Upper lobe of right lung (tissue), 1 donor: ENCODE measurements at regions not wholly inside any gene's neighbourhood (a gene's known extent, or its start where the extent isn't known, plus 50 kb on each side); places are given as distances from the start of the nearest gene placed in this dataset.

Experiments used
- ATAC-seq: fragments of 200-7000 bp; cut with Tn5 transposase; one replicate; pipeline ENCODE4 v1.9.1; 2020; ENCODE audit warnings: mild to moderate bottlenecking, moderate library complexity
- DNase-seq: peaks from one replicate; pipeline ENCODE4 v3.0.0-alpha.2; 2020
- H3K27ac ChIP-seq: fragments of 200-600 bp; one replicate; pipeline ENCODE4 v1.8.0; 2022
- H3K27me3 ChIP-seq: fragments of 200-600 bp; one replicate; pipeline ENCODE4 v1.8.0; 2022; ENCODE audit warnings: mild to moderate bottlenecking
- H3K36me3 ChIP-seq: fragments of 200-600 bp; one replicate; pipeline ENCODE4 v1.8.0; 2022
- H3K4me1 ChIP-seq: fragments of 200-600 bp; one replicate; pipeline ENCODE4 v1.8.0; 2022
- H3K4me3 ChIP-seq: fragments of 200-600 bp; one replicate; pipeline ENCODE4 v1.8.0; 2022; ENCODE audit warnings: mild to moderate bottlenecking
- H3K9me3 ChIP-seq: fragments of 200-600 bp; one replicate; pipeline ENCODE4 v1.8.0; 2022
- CTCF ChIP-seq: fragments of 200-600 bp; IDR thresholded peaks from one replicate; pipeline ENCODE4 v1.8.0; 2022; ENCODE audit warnings: antibody characterized with exemption
- intact Hi-C: fragments of 100-400 bp; cut with DNase I; formaldehyde crosslinking; loops from one replicate; pipeline ENCODE4 v1.11.0; 2022
- donor health status: DM: no; HTN: yes; CAD: no; lungs with severe emphysema.

- Histone ChIP-seq H3K27me3 (no peaks in the 10 kb centered on the region), H3K9me3 (no peaks in the 10 kb centered on the region), H3K4me1 (no peaks in the 10 kb centered on the region), H3K36me3 (no peaks in the 10 kb centered on the region), H3K4me3 (no peak overlapping the region), H3K27ac (no peak overlapping the region)
- no peak for ATAC-seq
- intact Hi-C loops: no loop called here
- TF ChIP-seq CTCF: no peak
- DNase-seq: no peak
These were observed 1153.0 kb downstream of the C4orf33 start for GRCh38 chr4:130249002-130249401.

GRCh38 chr4:130257271-130257670 is 1161.3 kb downstream of the C4orf33 start:
- DNase-seq (no peak), ATAC-seq (no peak)
- H3K27ac ChIP-seq: no peak overlapping the region
- TF ChIP-seq CTCF: no peak
- H3K4me1 ChIP-seq: no peaks in the 10 kb centered on the region
- H3K36me3 ChIP-seq: no peaks in the 10 kb centered on the region
- no peaks in the 10 kb centered on the region for H3K27me3 ChIP-seq
- H3K9me3 ChIP-seq: no peaks in the 10 kb centered on the region
- no peak overlapping the region for H3K4me3 ChIP-seq
- intact Hi-C loops: no loop called here

GRCh38 chr4:130266814-130267213 is 1170.9 kb downstream of the C4orf33 start:
- no peaks in the 10 kb centered on the region for H3K36me3 ChIP-seq
- H3K27ac ChIP-seq: no peak overlapping the region
- TF ChIP-seq CTCF: no peak
- DNase-seq (no peak), ATAC-seq (no peak)
- no peaks in the 10 kb centered on the region for H3K4me1 ChIP-seq
- intact Hi-C loops: no loop called here
- H3K4me3 ChIP-seq: no peak overlapping the region
- H3K9me3 ChIP-seq: no peaks in the 10 kb centered on the region
- H3K27me3 ChIP-seq: no peaks in the 10 kb centered on the region

GRCh38 chr4:130288576-130288975 is 1192.6 kb downstream of the C4orf33 start:
- no peak for ATAC-seq
- intact Hi-C loops: no loop called here
- TF ChIP-seq CTCF: no peak

GRCh38 chr4:130293692-130294091 is 1197.7 kb downstream of the C4orf33 start:
- DNase-seq: no peak
- Histone ChIP-seq H3K4me3 (no peak overlapping the region), H3K27ac (no peak overlapping the region), H3K4me1 (no peaks in the 10 kb centered on the region), H3K36me3 (no peaks in the 10 kb centered on the region), H3K27me3 (no peaks in the 10 kb centered on the region), H3K9me3 (no peaks in the 10 kb centered on the region)
- TF ChIP-seq CTCF: no peak
- no peak for ATAC-seq
- intact Hi-C loops: no loop called here

More at GRCh38 chr4:130288576-130288975, 1192.6 kb downstream of the C4orf33 start:
- Histone ChIP-seq H3K27me3 (no peaks in the 10 kb centered on the region), H3K9me3 (no peaks in the 10 kb centered on the region), H3K4me3 (no peak overlapping the region), H3K4me1 (no peaks in the 10 kb centered on the region), H3K27ac (no peak overlapping the region), H3K36me3 (no peaks in the 10 kb centered on the region)
- no peak for DNase-seq

- Histone ChIP-seq H3K4me3 (no peak overlapping the region), H3K9me3 (no peaks in the 10 kb centered on the region), H3K4me1 (no peaks in the 10 kb centered on the region), H3K27ac (no peak overlapping the region), H3K27me3 (no peaks in the 10 kb centered on the region), H3K36me3 (no peaks in the 10 kb centered on the region)
- TF ChIP-seq CTCF: no peak
- ATAC-seq: no peak
- intact Hi-C loops: no loop called here
- no peak for DNase-seq
These were observed 1200.5 kb downstream of the C4orf33 start for GRCh38 chr4:130296448-130296847.
